GM21529 (cell line): ENCODE measurements at regions not wholly inside any gene's neighbourhood (a gene's known extent, or its start where the extent isn't known, plus 50 kb on each side); places are given as distances from the start of the nearest gene placed in this dataset.

Experiments used
- ATAC-seq: cut with Tn5 transposase; IDR thresholded peaks from one replicate; pipeline ENCODE4 v1.9.1; 2021; ENCODE audit not compliant: unreplicated experiment

GRCh38 chrX:9087271-9088040 lies 53.5 kb upstream of the FAM9B start:
- no peak for ATAC-seq

GRCh38 chrX:9088896-9089295 lies 55.0 kb upstream of the FAM9B start:
- ATAC-seq, result no peak

- ATAC-seq, result no peak
These were observed 56.8 kb upstream of the FAM9B start for GRCh38 chrX:9090766-9091165.

GRCh38 chrX:9091258-9091657 lies 57.3 kb upstream of the FAM9B start:
- no peak for ATAC-seq

GRCh38 chrX:9102956-9103355 lies 69.0 kb upstream of the FAM9B start:
- no peak for ATAC-seq

GRCh38 chrX:9108054-9108453 lies 74.1 kb upstream of the FAM9B start:
- ATAC-seq, result no peak

- no peak for ATAC-seq
These were observed 76.9 kb upstream of the FAM9B start for GRCh38 chrX:9110808-9111207.

- no peak for ATAC-seq
These were observed 80.3 kb upstream of the FAM9B start for GRCh38 chrX:9114245-9114644.

- ATAC-seq, result no peak
These were observed 83.9 kb upstream of the FAM9B start for GRCh38 chrX:9117851-9118250.

- ATAC-seq, result no peak
These were observed 88.8 kb upstream of the FAM9B start for GRCh38 chrX:9122519-9123245.

- no peak for ATAC-seq
These were observed 94.1 kb upstream of the FAM9B start for GRCh38 chrX:9127986-9128385.

GRCh38 chrX:9130031-9130430 lies 96.1 kb upstream of the FAM9B start:
- no peak for ATAC-seq

- ATAC-seq, result no peak
These were observed 97.1 kb upstream of the FAM9B start for GRCh38 chrX:9131066-9131465.

GRCh38 chrX:9132036-9132638 lies 98.2 kb upstream of the FAM9B start:
- no peak for ATAC-seq

- no peak for ATAC-seq
These were observed 99.5 kb upstream of the FAM9B start for GRCh38 chrX:9133426-9133825.

GRCh38 chrX:9134366-9134765 lies 100.4 kb upstream of the FAM9B start:
- no peak for ATAC-seq

- ATAC-seq, result no peak
These were observed 102.1 kb upstream of the FAM9B start for GRCh38 chrX:9135901-9136510.

GRCh38 chrX:9137152-9137551 lies 103.2 kb upstream of the FAM9B start:
- ATAC-seq, result no peak

GRCh38 chrX:9141496-9141895 lies 107.6 kb upstream of the FAM9B start:
- ATAC-seq, result no peak

- no peak for ATAC-seq
These were observed 110.8 kb upstream of the FAM9B start for GRCh38 chrX:9144701-9145241.

- no peak for ATAC-seq
These were observed 112.7 kb upstream of the FAM9B start for GRCh38 chrX:9146657-9147056.
